Gastroesophageal sphincter (tissue), 3 donors: ENCODE measurements at regions not wholly inside any gene's neighbourhood (a gene's known extent, or its start where the extent isn't known, plus 50 kb on each side); places are given as distances from the start of the nearest gene placed in this dataset.

Experiments used
- CTCF ChIP-seq, 4 experiments: fragments of 200-600 bp in 2 of 4; fragments of 450-650 bp in 2 of 4; sonication (generic) in 1 of 4; IDR thresholded peaks; one replicate each; pipeline ENCODE4 v1.5.1; 2017 to 2019; ENCODE audit warnings: antibody characterized with exemption in 4 of 4, mild to moderate bottlenecking in 2 of 4, moderate library complexity in 2 of 4
- POLR2AphosphoS5 ChIP-seq: sonication (generic); formaldehyde crosslinking; IDR thresholded peaks from one replicate; pipeline ENCODE4 v1.6.1; 2017; ENCODE audit warnings: antibody characterized with exemption

GRCh38 chr5:18992264-18992663, 995.7 kb downstream of the CDH18 start:
- TF ChIP-seq CTCF (IDR thresholded peaks at IDR 0.05) (no peak), POLR2AphosphoS5 (no peak)
